Activated CD4-positive, alpha-beta T cell treated with anti-CD3 and anti-CD28 coated beads for 1 hour (primary cell): ENCODE measurements at regions not wholly inside any gene's neighbourhood (a gene's known extent, or its start where the extent isn't known, plus 50 kb on each side); places are given as distances from the start of the nearest gene placed in this dataset.
"Not testable (repeated sequence)": the region's sequence is repeated elsewhere in the genome, so short reads cannot be mapped to it uniquely, and the experiment has no call there.

ENCODE experiments used
- DNase-seq: peaks from one replicate; pipeline ENCODE4 v3.0.0-alpha.2; 2020

DNA sequence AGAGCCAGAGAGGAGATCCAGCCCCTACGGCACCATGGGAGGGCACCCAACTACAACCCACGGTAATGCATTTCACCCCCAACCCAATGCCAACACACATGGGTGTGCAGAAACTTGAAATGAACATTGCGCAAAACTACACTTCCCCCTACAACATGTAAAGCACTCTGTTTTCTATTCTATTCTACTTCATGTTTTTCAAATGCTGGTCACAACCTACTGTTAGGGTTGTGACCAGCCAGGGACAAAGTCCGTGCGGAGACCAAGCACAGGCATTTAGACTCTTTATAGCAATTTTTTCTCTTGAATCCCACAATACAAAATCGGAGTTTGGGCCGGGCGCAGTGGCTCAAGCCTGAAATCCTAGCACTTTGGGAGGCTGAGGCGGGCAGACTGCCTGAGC lies 90.6 kb downstream of the MRPL14 start:
- no peak for DNase-seq

- DNase-seq: no peak
Measured at GRCh38 chr6:44036196-44036595, 91.1 kb downstream of the MRPL14 start.

DNA sequence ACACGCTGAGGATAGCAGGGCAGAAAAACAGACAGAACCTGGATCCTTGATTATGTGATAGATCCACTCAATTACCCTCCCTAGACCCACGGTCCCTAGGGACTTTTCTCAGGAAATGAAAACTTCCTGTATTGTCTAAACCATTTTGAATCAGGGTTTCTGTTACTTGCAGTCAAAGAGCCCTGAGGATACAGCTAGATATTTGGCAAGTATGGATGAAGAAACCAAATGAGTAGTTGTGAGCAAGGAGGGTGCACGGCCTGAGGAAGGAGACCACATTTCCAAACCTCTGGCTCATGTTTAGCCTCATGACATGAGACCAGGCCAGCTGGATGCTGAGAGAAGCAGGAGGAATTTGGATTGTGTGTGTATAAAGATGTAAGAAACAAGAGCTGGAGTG lies 91.6 kb downstream of the MRPL14 start:
- DNase-seq: no peak

- no peak for DNase-seq
Measured at GRCh38 chr6:44034931-44035345, 92.3 kb downstream of the MRPL14 start.

DNA sequence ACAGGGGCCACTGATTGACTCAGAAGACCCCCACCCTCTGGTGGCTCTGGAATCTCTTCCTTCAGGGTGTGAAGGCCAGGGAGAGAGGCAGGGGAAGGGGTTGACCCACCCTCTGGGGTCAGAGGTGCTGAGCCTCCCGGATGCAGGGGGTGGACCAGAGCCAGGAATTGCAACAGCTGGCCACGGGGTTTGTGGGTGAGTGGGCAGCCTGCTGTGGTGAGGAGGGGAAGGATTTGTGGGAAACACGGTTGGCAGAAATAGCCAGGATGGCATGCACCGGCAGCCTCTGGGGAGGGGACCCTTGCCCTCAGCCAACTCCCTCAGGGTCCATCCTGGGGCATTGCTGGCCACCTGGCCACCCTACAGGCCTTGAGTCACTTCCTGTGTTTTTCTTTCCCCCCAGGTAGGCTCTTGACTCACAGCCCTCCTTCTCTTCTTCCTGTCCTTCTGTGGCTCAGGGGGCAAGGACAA lies 92.8 kb downstream of the MRPL14 start:
- no peak for DNase-seq

DNA sequence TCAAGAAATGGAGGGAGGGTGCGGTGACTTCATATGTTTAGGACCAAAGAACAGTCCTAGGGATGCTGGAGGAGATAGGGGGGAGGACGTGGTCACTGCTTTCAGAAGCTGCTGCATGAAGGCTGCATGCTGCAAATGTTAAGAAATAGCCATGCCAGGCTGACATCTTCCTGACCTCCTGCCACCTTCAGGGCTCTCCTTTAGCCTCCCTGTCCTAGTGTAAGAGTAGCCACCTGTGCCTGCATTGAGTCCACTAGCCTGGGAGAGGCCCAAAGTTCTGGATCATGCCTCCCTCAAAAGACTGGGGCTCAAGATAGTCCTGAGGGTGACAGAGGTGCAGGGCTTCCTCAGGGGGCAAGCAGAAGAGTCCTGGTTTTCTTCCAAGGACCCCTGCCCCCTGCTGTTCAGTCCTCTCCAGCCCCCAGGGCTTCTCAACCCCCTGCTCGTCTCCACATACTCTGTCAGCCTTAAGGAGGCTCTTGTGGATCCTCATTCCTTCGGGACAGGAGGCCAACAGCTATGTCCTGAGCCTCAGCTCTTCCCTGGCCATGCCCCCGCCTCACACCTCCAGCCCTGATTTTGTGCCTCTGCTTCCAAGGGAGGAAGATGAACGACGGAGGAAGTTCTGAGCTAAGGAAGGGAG lies 96.3 kb downstream of the MRPL14 start:
- no peak for DNase-seq

- no peak for DNase-seq
Measured at GRCh38 chr6:44029444-44030185, 97.6 kb downstream of the MRPL14 start.

DNA sequence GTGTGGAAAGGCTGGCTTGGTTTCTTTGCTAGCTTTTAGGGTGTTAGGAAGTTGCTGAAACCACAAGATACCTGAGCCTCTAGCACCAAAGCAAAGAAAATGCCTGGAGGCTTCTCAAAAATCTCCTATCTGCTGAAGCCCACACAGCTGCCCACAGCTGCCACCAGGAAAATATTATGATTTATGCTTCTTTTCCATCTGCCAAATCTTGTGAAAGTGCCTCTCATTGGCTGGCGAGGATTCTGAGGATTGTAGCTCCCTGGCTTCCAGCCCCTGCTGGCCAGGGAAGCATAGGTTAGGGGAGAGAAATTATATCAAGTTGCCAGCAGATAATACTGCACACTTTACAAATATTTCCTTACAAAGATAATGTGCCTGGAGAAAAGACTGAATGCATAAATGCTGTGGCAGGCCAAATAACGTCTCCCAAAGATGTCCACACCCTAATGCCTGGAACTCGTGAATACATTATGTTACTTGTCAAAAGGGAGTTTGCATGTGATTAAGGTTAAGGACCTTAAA lies 98.4 kb downstream of the MRPL14 start:
- no peak for DNase-seq

- DNase-seq: no peak
Measured at GRCh38 chr6:44025226-44025625, 102.0 kb downstream of the MRPL14 start.

- no peak for DNase-seq
Measured at GRCh38 chr6:44024574-44025219, 102.6 kb downstream of the MRPL14 start.

- DNase-seq: no peak
Measured at GRCh38 chr6:44023586-44024454, 103.4 kb downstream of the MRPL14 start.

DNA sequence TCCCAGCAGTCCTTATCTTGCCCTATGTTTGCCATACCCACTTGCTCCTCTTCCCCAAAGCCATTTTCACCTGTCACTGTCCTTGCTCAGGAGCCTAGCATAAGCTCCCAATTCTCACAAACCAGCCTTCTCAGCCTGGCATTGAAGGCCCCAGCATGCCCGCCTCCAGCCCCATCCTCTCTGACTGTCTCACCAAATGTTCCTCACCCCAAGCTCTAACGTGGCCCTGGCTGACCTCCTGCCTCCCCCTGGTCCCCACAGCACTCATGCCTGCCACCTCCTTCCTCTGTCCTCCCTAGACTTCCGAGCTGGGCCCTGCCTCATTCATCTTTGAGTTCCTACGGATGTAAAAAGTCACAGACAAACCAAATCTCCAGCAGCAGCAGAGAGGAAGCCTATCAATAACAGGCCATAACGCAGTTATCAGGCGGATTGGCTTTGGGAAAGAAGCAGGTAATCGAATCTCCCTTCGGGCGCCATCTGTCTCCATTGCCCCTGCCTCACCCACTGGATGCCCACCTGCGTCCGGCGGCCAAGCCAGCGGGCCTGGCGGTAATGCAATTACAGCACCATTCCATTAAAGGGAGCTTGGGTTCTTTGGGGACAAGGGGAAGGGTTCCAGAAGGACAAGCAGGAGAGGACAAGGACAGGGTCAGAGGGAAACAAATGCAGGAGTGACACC lies 104.4 kb downstream of the MRPL14 start:
- no peak for DNase-seq

DNA sequence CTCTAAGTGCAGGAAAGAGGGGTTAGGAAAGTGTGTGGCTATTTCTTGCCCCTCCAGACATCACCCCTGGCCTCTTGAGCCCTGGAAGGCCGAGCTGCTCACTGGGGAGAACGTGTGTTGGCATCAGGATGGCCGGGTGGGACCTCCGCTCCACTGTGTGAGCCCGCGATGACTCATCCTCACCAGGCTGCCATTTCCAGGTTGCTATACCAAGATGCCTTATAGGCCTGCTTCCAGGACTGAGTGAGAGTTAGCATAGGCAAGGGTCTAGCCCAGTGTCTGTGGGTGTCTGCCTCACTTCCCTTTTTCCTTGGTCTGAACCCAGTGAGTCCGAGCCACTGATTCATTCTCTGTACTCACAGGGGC lies 105.0 kb downstream of the MRPL14 start:
- no peak for DNase-seq

DNA sequence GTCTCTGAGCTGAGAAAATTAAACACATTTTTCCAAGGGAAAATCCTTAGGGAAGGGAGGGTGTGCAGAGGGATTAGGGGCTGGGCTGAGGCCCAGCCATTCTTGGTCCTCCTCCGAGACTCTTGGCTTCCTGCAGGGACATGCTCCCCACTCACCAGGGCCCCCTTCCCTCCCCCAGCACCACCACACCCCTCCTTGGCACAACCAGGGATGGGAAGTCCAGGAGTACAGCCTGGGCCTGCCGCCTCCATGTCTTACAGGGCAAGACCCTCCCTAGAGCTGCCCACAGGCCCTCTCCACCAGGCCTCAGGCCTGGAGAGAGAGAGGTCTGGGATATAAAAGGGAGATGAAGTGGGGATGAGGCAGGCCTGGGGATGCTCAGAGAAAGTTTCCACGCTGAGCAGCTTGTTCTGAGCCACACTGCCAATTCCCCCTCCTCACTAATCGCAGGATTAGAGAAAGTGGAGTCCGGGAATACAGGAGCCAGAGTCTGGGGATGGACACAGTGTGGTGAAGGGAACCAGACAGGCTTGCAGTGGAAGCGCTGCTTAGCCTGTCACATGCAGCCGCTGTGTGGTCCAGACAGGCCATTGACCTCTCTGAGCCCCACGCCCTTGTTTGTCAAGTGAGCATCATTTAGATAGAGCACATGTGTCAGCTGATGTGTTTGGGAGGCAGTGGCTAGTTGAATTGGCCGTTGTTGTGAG lies 105.5 kb downstream of the MRPL14 start:
- no peak for DNase-seq

DNA sequence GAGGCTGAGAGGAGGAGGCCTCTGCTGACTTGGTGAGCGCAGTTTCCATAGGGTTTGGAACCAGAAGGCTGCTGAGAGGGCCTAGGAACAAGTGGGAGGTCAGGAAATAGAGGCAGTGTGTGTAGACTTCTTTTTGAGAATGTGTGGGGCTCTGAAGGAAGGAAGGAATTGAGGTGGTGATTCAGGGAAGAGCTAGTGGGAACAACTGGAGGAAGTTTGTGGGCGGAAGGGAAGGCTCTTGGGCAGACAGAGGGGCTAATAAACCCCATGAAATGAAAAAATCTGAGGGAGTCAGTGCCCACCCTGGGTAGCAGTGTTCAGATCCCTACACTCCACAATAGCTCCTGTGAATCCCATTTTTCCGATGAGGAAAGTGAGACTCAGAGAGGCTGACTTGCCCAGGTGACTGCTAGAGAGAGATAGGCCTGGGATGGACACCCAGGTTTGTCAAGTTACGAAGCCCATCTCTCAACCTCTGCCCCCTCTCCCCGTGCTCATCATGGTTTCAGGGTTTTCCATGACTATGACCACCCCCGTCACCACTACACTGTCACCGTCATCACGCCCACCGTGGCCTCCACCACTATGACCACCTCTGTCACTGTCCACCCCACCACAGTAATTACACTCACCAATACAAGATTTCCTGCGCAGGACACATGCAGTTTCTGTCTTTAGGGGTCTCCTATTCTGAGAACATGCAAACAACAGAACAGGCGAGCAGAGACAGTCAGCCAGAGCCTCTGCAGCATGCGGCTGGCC lies 106.4 kb downstream of the MRPL14 start:
- DNase-seq: no peak

GRCh38 chr6:44020148-44020547 lies 107.1 kb downstream of the MRPL14 start:
- no peak for DNase-seq

GRCh38 chr6:44017307-44017706 lies 109.9 kb downstream of the MRPL14 start:
- not testable (repeated sequence) for DNase-seq

- no peak for DNase-seq
Measured at GRCh38 chr6:44016131-44016870, 111.0 kb downstream of the MRPL14 start.

- DNase-seq: no peak
Measured at GRCh38 chr6:44012078-44012493, 115.2 kb downstream of the MRPL14 start.

DNA sequence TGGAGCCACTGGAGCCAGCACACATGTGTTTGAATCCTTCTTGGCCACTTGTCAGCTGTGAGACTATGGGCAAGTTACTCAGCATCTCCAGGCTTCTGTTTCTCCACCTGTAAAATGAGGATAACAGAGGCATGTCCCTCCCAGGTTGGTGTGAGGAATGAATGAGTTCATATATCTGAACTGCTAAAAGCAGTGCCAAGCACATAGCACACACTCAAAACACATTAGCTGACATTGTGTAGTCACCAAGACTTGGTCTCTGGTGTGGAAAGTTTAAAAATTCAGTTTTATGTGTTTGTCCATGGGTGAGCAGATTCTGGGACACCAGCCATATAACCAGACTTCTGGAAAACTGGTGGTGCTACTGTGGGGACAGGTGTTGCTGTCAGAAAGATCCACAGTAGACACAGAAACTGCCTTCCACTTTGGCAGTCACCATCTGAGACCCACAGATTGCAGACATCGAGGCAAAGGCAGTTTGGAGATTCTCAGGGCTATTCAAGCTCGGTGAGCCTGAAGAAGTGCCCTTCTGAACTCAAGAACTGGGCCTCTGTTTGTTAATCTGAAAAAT lies 115.8 kb downstream of the MRPL14 start:
- no peak for DNase-seq
